ENCODE measurements at regions not wholly inside any gene's neighbourhood (a gene's known extent, or its start where the extent isn't known, plus 50 kb on each side); places are given as distances from the start of the nearest gene placed in this dataset.
"Not testable (repeated sequence)": the region's sequence is repeated elsewhere in the genome, so short reads cannot be mapped to it uniquely, and the experiment has no call there.

DNA sequence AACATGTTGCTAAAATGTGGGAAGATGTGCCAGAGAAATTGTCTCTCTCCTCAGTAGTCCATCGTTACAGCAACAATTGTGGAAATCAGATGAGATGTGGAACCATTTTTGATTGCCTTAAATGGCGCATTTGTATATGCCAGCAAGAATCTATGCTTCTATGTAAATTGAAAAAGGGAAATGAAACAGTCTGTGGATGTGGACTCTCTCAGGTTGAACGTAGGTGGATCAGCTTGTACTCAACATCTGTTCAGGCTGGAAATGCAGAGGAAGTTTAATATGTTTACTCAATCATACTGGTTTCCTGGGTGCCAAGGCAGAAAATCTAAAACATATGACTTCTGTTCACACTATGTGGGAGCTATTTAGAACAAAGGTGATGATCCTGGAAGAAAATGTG lies 490.7 kb upstream of the ZNF337 start:
- TF ChIP-seq CTCF, POLR2A (IDR thresholded peaks at IDR 0.05): not testable (repeated sequence)
